ENCODE measurements at regions not wholly inside any gene's neighbourhood (a gene's known extent, or its start where the extent isn't known, plus 50 kb on each side); places are given as distances from the start of the nearest gene placed in this dataset.

- POLR2A ChIA-PET: no interaction called here
- CTCF ChIA-PET: no interaction called here
Observed at GRCh38 chrX:15930585-15930984, 76.0 kb upstream of the AP1S2 start.

- POLR2A ChIA-PET: no interaction called here
- CTCF ChIA-PET: no interaction called here
Observed at GRCh38 chrX:15929194-15929593, 74.6 kb upstream of the AP1S2 start.

- CTCF ChIA-PET: no interaction called here
- POLR2A ChIA-PET: no interaction called here
Observed at GRCh38 chrX:15926622-15927021, 72.0 kb upstream of the AP1S2 start.

GRCh38 chrX:15918003-15918402, 63.4 kb upstream of the AP1S2 start:
- ChIA-PET CTCF (no interaction called here), POLR2A (no interaction called here)

- POLR2A ChIA-PET: no interaction called here
- CTCF ChIA-PET: no interaction called here
Observed at GRCh38 chrX:15916704-15917084, 62.1 kb upstream of the AP1S2 start.

GRCh38 chrX:15915959-15916703, 61.5 kb upstream of the AP1S2 start:
- ChIA-PET POLR2A (no interaction called here), CTCF (no interaction called here)

GRCh38 chrX:15914486-15914885, 59.9 kb upstream of the AP1S2 start:
- POLR2A ChIA-PET: no interaction called here
- CTCF ChIA-PET: no interaction called here

GRCh38 chrX:15913146-15913545, 58.5 kb upstream of the AP1S2 start:
- POLR2A ChIA-PET: no interaction called here
- CTCF ChIA-PET: no interaction called here

GRCh38 chrX:15911734-15912550, 57.3 kb upstream of the AP1S2 start:
- POLR2A ChIA-PET: no interaction called here
- CTCF ChIA-PET: no interaction called here

- CTCF ChIA-PET: no interaction called here
- POLR2A ChIA-PET: no interaction called here
Observed at GRCh38 chrX:15909605-15910004, 55.0 kb upstream of the AP1S2 start.

- POLR2A ChIA-PET: no interaction called here
- CTCF ChIA-PET: no interaction called here
Observed at GRCh38 chrX:15908603-15909290, 54.1 kb upstream of the AP1S2 start.

GRCh38 chrX:15906041-15906943, 51.7 kb upstream of the AP1S2 start:
- POLR2A ChIA-PET: no interaction called here
- CTCF ChIA-PET: no interaction called here
